HepG2 (cell line): ENCODE measurements at regions not wholly inside any gene's neighbourhood (a gene's known extent, or its start where the extent isn't known, plus 50 kb on each side); places are given as distances from the start of the nearest gene placed in this dataset.

Experiments used
- ATAC-seq: fragments of 200-7000 bp; cut with Tn5 transposase; 3 replicates; pipeline ENCODE4 v1.9.1; 2020; ENCODE audit warnings: mild to moderate bottlenecking, moderate library complexity
- BruUV-seq: library from RNA; stranded (reverse); fragments of 400-500 nt; replicated peaks from 2 replicates; lab custom pipeline; 2021; lab: Mats Ljungman, UMichigan
- CTCF ChIA-PET: fragments of 300-600 bp; formaldehyde crosslinking; extraction: SDS; loops from one replicate; lab custom pipeline; 2021; ENCODE audit warnings: low total read pairs, inconsistent platforms, low intra/inter-chr PET ratio; lab: Yijun Ruan, JAX
- POLR2A ChIA-PET: fragments of 350-600 bp; sonication (Branson Sonifier 250); formaldehyde crosslinking; loops from one replicate; lab custom pipeline; 2020; ENCODE audit warnings: antibody characterized with exemption, inconsistent platforms; lab: Yijun Ruan, JAX
- DNase-seq: peaks from one replicate; pipeline ENCODE4 v3.0.0-alpha.2; 2015; ENCODE audit warnings: low spot score
- FAIRE-seq: peaks from 3 replicates; lab custom pipeline; 2011; peaks lifted over from hg19 to GRCh38; lab: Jason Lieb, UNC
- H2AFZ ChIP-seq: one replicate; pipeline ENCODE4 v1.6.1; 2011; ENCODE audit warnings: low read length, inconsistent platforms
- H3K27ac ChIP-seq: fragments of 300-600 bp; 3 replicates; pipeline ENCODE4 v1.8.0; 2011; ENCODE audit warnings: mixed run types, mild to moderate bottlenecking, mixed read lengths, low read length, inconsistent platforms; ENCODE audit not compliant: insufficient read depth; ENCODE audit errors: extremely low read length
- H3K27me3 ChIP-seq, 2 experiments: fragments of 200-600 bp in 1 of 2; 2 replicates in 1 of 2; 3 replicates in 1 of 2; pipeline versions ENCODE4 v1.6.0 to v1.8.0; 2011; ENCODE audit warnings: low read length in 2 of 2, mild to moderate bottlenecking in 2 of 2, moderate library complexity in 2 of 2, inconsistent platforms in 1 of 2; ENCODE audit not compliant: insufficient read depth in 2 of 2, control insufficient read depth in 1 of 2
- H3K36me3 ChIP-seq, 2 experiments: fragments of 200-600 bp in 1 of 2; replicated peaks in 1 of 2; 2 replicates in 1 of 2; 3 replicates in 1 of 2; pipeline versions ENCODE4 v1.5.1 to v1.8.0; 2011; ENCODE audit warnings: low read length in 2 of 2, inconsistent platforms in 1 of 2; ENCODE audit not compliant: insufficient read depth in 2 of 2, control insufficient read depth in 1 of 2
- H3K4me1 ChIP-seq: 2 replicates; pipeline ENCODE4 v1.5.1; 2012; ENCODE audit warnings: low read length, inconsistent platforms; ENCODE audit not compliant: insufficient read depth
- H3K4me2 ChIP-seq: 2 replicates; pipeline ENCODE4 v1.6.0; 2011; ENCODE audit warnings: low read depth, low read length, inconsistent platforms
- H3K4me3 ChIP-seq, 3 experiments: fragments of 200-600 bp in 1 of 3; sonication (generic), shearing (Covaris generic) in 1 of 3; replicated peaks in 1 of 3; 2 replicates each; pipeline ENCODE4 v1.5.1; 2011 to 2016; ENCODE audit warnings: low read length in 3 of 3, inconsistent platforms in 2 of 3, low read depth in 2 of 3, mild to moderate bottlenecking in 2 of 3, control low read depth in 1 of 3, mixed read lengths in 1 of 3; ENCODE audit not compliant: insufficient read depth in 1 of 3
- H3K79me2 ChIP-seq: one replicate; pipeline ENCODE4 v1.6.1; 2011; ENCODE audit warnings: low read length, inconsistent platforms; ENCODE audit not compliant: insufficient read depth
- H3K9ac ChIP-seq: 2 replicates; pipeline ENCODE4 v1.6.0; 2011; ENCODE audit warnings: mild to moderate bottlenecking, low read depth, low read length, inconsistent platforms; ENCODE audit not compliant: insufficient read depth
- H3K9me3 ChIP-seq: 2 replicates; pipeline ENCODE4 v1.5.1; 2012; ENCODE audit warnings: mild to moderate bottlenecking, low read length
- H4K20me1 ChIP-seq: 2 replicates; pipeline ENCODE4 v1.6.0; 2011; ENCODE audit warnings: inconsistent platforms, mild to moderate bottlenecking, low read length, moderate library complexity; ENCODE audit not compliant: insufficient read depth
- ATRX ChIP-seq: sonication (generic); formaldehyde crosslinking; IDR thresholded peaks from 2 replicates; pipeline ENCODE4 v1.4.0; 2020; ENCODE audit warnings: missing genetic modification reagents, borderline replicate concordance
- CAMTA2 ChIP-seq: sonication (generic); formaldehyde crosslinking; IDR thresholded peaks from 2 replicates; pipeline ENCODE4 v1.4.0; 2020; ENCODE audit warnings: mild to moderate bottlenecking, missing genetic modification reagents, borderline replicate concordance
- PHB2 ChIP-seq: fragments of 450-650 bp; IDR thresholded peaks from 2 replicates; pipeline ENCODE4 v1.6.1; 2018; ENCODE audit not compliant: partially characterized antibody
- ZNF496 ChIP-seq: sonication (generic); formaldehyde crosslinking; IDR thresholded peaks from 2 replicates; pipeline ENCODE4 v1.8.1; 2023; ENCODE audit warnings: mild to moderate bottlenecking, moderate library complexity, missing genetic modification reagents; ENCODE audit not compliant: insufficient replicate concordance
- WGBS: methylation state at CpG from one replicate; pipeline ENCODE4 v1.1.6; 2017; ENCODE audit warnings: low lambda C conversion rate; 5-methylcytosine and 5-hydroxymethylcytosine counted together
- in situ Hi-C: cut with HindIII; loops from 2 replicates; pipeline ENCODE4 v1.10.0; 2017; ENCODE audit warnings: low pct_unique_long_range_greater_than_20kb; ENCODE audit not compliant: extremely low pct_ligation_motif_present
- intact Hi-C: fragments of 100-400 bp; cut with micrococcal nuclease; formaldehyde crosslinking; loops from one replicate; pipeline ENCODE4 v1.10.0; 2022; ENCODE audit not compliant: unreplicated experiment
- TF ChIP-seq, protein P1 (sequence below): sonication (generic); formaldehyde crosslinking; IDR thresholded peaks from 2 replicates; pipeline ENCODE4 v1.4.0; 2020; ENCODE audit warnings: low read depth, missing genetic modification reagents
- TF ChIP-seq, protein P2 (sequence below), 2 experiments: fragments of 450-650 bp in 1 of 2; sonication (generic) in 1 of 2; formaldehyde crosslinking; IDR thresholded peaks; 2 replicates each; pipeline versions ENCODE4 v1.5.0 to v1.8.0; 2020 to 2022; ENCODE audit warnings: mild to moderate bottlenecking in 1 of 2, missing genetic modification reagents in 1 of 2

DNA sequence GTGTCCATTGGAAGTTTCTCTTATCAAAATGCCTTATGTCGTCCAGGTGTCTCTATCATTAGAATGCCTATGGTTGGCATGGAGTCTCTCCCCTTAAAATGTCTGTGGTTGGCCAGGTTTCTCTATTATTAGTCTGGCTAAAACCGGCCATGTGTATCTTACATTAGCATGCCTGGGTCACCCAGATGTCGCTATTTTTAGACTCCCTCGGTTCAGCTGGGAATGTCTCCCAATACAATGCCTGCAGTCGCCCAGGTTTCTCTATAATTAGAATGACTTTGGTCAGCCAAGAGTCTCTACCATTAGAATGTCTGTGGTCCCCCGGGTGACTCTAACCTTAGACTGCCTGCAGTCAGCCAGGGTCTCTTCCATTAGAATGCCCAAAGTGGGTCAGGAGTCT, 1536.1 kb downstream of the UQCRFS1 start (continued):
- no peak for TF ChIP-seq PHB2
- TF ChIP-seq, all 625 proteins: peak for 0

DNA sequence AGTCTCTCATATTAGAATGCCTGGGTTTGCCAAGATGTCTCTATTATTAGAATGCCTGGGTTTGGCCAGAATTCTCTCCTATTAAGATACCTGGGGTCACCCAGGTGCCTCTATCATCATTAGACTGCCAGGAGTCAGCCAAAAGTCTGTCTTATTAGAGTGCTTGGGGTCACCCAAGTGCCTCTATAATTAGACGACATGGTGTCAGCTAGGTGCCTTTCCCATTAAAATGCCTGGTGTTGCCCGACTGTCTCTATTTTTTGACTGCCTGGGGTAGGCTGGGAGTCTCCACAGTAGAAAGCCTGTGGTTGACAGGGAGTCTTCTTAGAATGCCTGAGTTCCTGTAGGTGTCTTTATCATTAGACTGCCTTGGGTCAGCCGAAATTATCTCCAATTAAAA, 1536.6 kb downstream of the UQCRFS1 start:
- Histone ChIP-seq H3K9me3 (peaks cover 96% of the 10 kb centered on the region), H4K20me1 (no peaks in the 10 kb centered on the region), H3K4me3 (no peak overlapping the region), H3K27ac (no peak overlapping the region), H3K36me3 (no peaks in the 10 kb centered on the region), H2AFZ (no peak overlapping the region), H3K4me1 (no peaks in the 10 kb centered on the region), H3K9ac (no peak overlapping the region), H3K27me3 (no peaks in the 10 kb centered on the region), H3K4me2 (no peak overlapping the region), H3K79me2 (no peaks in the 10 kb centered on the region)
- ChIA-PET CTCF (no interaction called here), POLR2A (no interaction called here)
- ATAC-seq (no peak), FAIRE-seq (no peak), DNase-seq (no peak)
- WGBS, result 0% methylated on average over 1 of the region's 3 CpGs
- in situ Hi-C loops (no loop called here), intact Hi-C loops (no loop called here)
- no peak for TF ChIP-seq ZNF496 (CRISPR knock-in tag)
- TF ChIP-seq, protein P1, sequence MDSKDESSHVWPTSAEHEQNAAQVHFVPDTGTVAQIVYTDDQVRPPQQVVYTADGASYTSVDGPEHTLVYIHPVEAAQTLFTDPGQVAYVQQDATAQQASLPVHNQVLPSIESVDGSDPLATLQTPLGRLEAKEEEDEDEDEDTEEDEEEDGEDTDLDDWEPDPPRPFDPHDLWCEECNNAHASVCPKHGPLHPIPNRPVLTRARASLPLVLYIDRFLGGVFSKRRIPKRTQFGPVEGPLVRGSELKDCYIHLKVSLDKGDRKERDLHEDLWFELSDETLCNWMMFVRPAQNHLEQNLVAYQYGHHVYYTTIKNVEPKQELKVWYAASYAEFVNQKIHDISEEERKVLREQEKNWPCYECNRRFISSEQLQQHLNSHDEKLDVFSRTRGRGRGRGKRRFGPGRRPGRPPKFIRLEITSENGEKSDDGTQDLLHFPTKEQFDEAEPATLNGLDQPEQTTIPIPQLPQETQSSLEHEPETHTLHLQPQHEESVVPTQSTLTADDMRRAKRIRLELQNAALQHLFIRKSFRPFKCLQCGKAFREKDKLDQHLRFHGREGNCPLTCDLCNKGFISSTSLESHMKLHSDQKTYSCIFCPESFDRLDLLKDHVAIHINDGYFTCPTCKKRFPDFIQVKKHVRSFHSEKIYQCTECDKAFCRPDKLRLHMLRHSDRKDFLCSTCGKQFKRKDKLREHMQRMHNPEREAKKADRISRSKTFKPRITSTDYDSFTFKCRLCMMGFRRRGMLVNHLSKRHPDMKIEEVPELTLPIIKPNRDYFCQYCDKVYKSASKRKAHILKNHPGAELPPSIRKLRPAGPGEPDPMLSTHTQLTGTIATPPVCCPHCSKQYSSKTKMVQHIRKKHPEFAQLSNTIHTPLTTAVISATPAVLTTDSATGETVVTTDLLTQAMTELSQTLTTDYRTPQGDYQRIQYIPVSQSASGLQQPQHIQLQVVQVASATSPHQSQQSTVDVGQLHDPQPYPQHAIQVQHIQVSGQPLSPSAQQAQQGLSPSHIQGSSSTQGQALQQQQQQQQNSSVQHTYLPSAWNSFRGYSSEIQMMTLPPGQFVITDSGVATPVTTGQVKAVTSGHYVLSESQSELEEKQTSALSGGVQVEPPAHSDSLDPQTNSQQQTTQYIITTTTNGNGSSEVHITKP, result no peak
- no peak for TF ChIP-seq CAMTA2 (CRISPR knock-in tag)
- TF ChIP-seq ATRX (CRISPR knock-in tag), result no peak
- TF ChIP-seq, protein P2, sequence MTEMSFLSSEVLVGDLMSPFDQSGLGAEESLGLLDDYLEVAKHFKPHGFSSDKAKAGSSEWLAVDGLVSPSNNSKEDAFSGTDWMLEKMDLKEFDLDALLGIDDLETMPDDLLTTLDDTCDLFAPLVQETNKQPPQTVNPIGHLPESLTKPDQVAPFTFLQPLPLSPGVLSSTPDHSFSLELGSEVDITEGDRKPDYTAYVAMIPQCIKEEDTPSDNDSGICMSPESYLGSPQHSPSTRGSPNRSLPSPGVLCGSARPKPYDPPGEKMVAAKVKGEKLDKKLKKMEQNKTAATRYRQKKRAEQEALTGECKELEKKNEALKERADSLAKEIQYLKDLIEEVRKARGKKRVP (CRISPR knock-in tag; IDR thresholded peaks at IDR 0.05), result no peak
- BruUV-seq, result no TSS peak
